HG03565 (cell line): ENCODE measurements at regions not wholly inside any gene's neighbourhood (a gene's known extent, or its start where the extent isn't known, plus 50 kb on each side); places are given as distances from the start of the nearest gene placed in this dataset.

Experiments
- ATAC-seq: cut with Tn5 transposase; IDR thresholded peaks from one replicate; pipeline ENCODE4 v1.9.1; 2021; ENCODE audit warnings: mild to moderate bottlenecking, moderate library complexity; ENCODE audit not compliant: unreplicated experiment

DNA sequence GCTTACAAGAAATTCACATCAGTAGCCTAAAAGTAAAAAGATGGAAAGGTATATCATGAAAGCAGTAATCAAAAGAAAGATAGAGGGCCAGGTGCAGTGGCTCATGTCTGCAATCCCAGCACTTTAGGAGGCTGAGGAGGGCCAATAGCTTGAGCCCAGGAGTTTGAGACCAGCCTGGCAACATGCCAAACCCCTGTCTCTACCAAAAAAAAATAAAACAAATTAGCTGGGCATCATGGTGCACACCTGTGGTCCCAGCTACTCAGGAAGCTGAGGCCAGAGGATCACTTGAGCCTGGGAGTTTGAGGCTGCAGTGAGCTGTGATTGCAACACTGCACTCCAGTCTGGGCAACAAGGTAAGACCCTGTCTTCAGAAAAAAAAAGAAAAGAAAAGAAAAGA lies 55.5 kb downstream of the GSPT2 start:
- ATAC-seq = no peak

DNA sequence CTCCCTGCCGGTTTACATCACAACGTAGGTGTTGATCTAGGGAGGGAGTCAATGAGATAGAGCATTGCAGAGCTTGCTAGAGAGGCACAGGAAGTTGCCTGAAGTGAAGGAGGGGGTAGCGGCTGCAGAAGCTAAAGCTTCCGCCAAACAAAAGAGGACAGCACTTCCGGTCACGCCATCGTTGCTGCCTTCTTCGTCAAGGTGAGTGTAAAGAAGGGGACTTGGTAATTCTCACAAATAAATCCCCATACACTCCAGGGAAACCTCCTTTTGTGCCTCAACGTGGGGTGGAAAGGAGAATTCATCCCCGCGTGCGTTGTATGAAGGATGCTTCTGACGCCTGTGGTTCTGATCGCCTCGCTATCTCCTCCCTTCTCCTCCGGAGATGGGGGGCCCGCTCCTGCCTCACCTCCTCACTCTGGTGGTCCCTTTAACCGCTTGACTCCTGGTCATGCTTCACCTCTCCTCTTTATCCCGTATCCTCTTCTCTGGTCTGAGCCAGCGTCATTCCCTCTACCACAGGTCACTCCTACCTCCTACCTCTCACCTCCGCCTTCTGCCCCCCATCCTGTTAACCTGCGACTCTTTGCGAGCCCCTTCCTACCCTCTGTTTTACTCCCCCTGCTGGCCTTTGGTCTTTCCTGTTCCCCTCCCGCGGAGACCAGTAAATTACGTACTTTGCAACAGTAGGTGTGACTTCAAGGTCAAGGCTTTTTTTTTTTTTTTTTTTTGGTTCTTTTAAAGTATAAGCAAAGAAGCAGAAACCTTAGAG lies 59.9 kb downstream of the GSPT2 start:
- peak; percentile 92 for ATAC-seq

DNA sequence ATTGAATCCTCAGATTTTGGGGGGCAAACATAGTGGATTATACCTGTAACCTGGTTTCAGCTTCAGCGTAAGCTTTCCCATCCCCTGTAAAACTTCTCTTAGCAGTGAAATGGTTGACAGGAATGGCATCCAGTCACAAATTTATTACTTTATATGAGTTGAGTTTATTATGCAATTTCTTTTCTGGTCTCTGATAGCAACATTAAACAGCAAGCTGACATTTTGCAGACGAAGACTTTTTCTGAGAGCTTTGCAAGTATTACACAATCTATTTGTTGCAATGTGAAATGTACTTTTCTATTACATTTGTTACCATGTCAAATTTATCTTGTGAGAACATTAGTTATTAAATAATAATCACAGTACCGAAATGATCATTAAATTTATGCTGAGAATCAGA lies 60.6 kb downstream of the GSPT2 start:
- ATAC-seq = no peak

DNA sequence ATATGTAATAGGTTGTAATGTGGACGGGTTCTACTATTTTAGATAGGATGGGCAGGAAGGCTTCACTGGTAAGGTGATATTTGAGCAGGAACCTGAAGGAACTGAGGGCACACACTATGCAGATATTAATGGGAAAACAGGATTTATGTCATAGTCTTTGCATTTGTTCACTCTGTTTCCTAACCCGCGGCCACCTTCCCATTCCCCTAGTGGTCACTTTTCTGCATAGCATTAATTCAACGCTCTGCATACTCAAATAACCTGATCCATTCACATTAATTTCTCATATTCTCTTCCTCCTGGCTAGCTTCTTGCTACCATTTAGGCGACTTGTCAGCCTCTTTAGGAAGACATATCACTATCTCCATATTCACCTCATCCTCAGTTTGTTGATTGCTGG lies 61.5 kb downstream of the GSPT2 start:
- no peak for ATAC-seq

DNA sequence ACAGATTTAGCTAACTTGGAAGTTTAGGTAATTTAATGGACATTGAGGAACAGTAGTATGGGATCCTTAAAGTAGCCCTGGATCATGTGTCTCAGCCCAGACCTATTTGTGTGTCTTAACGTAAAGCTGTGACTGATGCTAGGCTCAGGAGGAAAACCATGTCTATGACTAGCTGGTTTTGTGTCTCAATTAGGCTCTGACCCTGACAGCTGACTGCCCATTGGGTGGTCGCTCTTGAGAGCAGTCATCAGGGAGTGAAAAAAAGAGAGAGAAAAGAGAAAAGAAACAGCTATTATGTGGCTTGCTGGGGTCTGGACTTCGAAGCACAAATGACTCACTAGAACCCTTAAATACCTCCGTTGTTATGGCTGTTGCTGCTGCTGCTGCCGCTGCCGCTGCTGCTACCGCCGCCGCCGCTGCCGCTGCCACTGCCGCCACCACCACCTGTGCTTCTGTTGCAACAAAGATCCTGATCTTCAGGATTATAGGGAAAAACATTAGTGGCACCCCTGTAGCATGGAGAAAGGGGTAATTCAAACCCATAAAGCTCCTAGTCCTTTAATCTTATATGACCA lies 70.7 kb downstream of the GSPT2 start:
- ATAC-seq = no peak

DNA sequence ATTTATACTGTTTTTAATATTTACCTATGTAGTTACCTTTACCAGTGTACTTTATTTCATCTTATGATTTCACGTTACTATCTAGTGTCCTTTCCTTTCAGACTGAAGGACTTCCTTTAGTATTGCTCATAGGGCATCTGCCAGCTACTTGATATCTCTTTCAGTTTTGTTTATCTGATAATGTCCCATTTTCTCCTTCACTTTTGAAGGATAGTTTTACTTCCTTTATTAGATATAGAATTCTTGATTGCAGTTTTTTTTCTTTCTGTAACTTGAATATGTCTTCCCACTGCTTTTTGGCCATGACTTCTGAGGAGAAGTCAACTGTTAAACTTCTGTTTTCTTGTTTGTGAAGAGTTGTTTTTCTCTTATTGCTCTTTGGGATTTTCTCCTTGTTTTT lies 69.4 kb upstream of the MAGED1 start:
- ATAC-seq = no peak

DNA sequence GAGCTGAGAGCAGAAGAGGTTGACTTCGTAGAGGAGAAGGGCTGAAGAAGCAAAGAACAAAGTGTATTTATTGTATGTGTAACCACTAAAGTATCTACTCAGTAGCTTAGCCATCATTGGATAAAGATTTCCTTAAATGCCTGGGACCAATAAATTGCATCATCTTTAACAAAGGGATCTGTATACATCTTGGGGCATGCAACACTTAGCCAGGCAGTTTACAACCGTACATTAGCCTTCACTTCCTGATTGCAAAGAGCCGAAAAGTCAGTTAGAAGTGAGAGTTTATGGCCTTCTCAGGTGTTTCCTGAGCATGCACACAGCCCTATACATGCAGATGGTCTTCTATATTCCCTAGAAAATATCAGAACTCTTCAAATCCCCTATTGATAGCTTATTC lies 68.0 kb upstream of the MAGED1 start:
- no peak for ATAC-seq

DNA sequence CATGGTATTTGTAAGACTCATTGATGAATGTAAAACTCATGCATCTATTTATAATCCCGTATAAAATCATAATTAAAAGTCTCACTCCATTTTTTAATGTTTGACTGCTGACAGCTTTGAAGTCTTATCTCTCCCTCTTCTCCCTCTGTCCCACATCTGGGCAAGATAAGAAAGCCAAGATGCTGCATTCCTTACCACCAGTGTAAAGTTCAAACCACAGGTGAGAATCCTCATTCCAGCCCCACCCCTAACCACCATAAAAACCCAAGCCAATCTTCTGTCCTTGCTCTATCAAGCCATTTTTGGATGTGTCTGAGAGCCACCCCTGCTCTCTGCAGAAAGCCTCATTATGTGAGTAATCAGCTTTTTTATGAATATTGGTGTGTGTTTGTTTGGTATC lies 59.3 kb upstream of the MAGED1 start:
- ATAC-seq = no peak

DNA sequence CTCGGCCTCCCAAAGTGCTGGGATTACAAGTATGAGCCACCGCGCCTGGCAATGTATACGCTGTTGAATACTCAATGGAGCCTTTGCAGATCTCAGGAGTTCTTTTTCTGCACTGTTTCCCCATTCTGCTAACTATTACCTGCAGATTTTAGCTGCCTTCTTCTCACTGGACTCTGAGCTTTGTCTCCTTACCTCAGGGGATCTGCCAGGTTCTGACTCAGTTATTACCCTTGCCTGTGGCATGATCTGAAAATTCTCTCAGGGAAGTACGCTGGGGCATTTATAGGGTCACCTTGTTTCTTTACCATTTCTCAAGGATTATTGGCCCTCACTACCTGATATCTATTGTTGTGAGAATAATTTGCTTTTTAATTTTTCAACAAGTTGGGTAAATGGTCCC lies 56.6 kb upstream of the MAGED1 start:
- no peak for ATAC-seq

DNA sequence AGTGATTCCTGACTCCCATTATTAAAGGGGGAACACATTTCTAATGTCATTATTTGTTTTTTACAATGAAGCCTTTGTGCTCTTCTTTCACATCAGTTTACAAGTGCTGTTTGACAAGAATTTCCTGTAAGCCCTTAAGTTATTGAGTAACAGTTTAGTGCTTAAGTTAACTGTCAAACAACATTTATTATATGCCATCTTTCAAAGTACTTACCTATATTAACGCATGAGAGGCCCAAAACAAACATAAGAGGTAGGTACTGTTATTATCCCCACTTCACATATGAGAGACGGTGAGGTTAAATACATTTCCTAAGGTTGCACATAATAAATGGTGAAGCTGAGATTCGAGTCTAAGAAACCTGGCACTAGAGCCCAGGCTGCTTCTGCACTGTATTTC lies 56.0 kb upstream of the MAGED1 start:
- ATAC-seq = no peak

DNA sequence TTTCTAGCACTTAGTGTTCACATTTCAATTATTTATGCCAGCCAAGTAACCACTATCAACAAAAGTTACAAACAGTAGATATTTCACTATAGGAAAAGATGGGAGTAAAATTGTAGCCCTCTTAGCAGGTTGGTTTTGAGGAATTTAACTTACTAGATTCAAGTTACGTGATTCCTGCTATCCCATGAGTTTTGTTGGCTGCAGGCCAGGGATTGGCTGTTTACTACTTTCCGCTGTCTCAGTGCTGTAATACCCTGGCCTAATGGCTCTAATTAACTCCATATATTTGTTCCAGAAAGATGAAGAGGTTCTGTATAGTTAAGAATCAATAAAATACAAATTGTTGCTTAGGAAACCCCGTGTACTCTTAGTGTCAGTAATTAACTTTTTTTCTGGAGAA lies 55.5 kb upstream of the MAGED1 start:
- ATAC-seq = no peak
